Vagina (tissue), 2 donors: ENCODE measurements at regions not wholly inside any gene's neighbourhood (a gene's known extent, or its start where the extent isn't known, plus 50 kb on each side); places are given as distances from the start of the nearest gene placed in this dataset.

ENCODE experiments used
- DNase-seq, 2 donors: peaks; one replicate each; pipeline ENCODE4 v3.0.0-alpha.2; 2017; ENCODE audit errors: extremely low spot score in 2 of 2
- H3K27ac ChIP-seq: fragments of 200-600 bp; sonication (generic); one replicate; pipeline ENCODE4 v1.5.1; 2019
- H3K27me3 ChIP-seq: fragments of 200-600 bp; sonication (generic); one replicate; pipeline ENCODE4 v1.5.1; 2019
- H3K36me3 ChIP-seq, 2 donors: fragments of 200-600 bp; sonication (generic); one replicate each; pipeline ENCODE4 v1.5.1; 2017 to 2019
- H3K4me1 ChIP-seq: fragments of 200-600 bp; sonication (generic); one replicate; pipeline ENCODE4 v1.5.1; 2019
- H3K4me3 ChIP-seq, 2 donors: fragments of 200-600 bp; sonication (generic); 1 replicate in 1 of 2; 2 replicates in 1 of 2; pipeline ENCODE4 v1.5.1; 2016 to 2019
- H3K9me3 ChIP-seq: fragments of 200-600 bp; sonication (generic); one replicate; pipeline ENCODE4 v1.5.1; 2019
- POLR2A ChIP-seq, 2 donors: fragments of 450-650 bp; IDR thresholded peaks; one replicate each; pipeline ENCODE4 v1.6.1; 2017; ENCODE audit warnings: antibody characterized with exemption in 2 of 2, mild to moderate bottlenecking in 2 of 2, moderate library complexity in 2 of 2
- POLR2AphosphoS5 ChIP-seq, 2 donors: sonication (generic); formaldehyde crosslinking; IDR thresholded peaks; one replicate each; pipeline ENCODE4 v1.9.0; 2017; ENCODE audit warnings: antibody characterized with exemption in 2 of 2, mild to moderate bottlenecking in 2 of 2, low read depth in 1 of 2; ENCODE audit not compliant: insufficient read depth in 1 of 2
- intact Hi-C: fragments of 100-400 bp; cut with DNase I; formaldehyde crosslinking; loops from one replicate; pipeline ENCODE4 v1.15.1; 2023
- TF ChIP-seq, protein P1 (sequence below), 3 experiments: fragments of 450-650 bp in 2 of 3; fragments of 200-600 bp in 1 of 3; sonication (generic) in 1 of 3; IDR thresholded peaks; one replicate each; pipeline ENCODE4 v1.5.1; 2017 to 2019; ENCODE audit warnings: antibody characterized with exemption in 3 of 3, mild to moderate bottlenecking in 2 of 3, moderate library complexity in 2 of 3

DNA sequence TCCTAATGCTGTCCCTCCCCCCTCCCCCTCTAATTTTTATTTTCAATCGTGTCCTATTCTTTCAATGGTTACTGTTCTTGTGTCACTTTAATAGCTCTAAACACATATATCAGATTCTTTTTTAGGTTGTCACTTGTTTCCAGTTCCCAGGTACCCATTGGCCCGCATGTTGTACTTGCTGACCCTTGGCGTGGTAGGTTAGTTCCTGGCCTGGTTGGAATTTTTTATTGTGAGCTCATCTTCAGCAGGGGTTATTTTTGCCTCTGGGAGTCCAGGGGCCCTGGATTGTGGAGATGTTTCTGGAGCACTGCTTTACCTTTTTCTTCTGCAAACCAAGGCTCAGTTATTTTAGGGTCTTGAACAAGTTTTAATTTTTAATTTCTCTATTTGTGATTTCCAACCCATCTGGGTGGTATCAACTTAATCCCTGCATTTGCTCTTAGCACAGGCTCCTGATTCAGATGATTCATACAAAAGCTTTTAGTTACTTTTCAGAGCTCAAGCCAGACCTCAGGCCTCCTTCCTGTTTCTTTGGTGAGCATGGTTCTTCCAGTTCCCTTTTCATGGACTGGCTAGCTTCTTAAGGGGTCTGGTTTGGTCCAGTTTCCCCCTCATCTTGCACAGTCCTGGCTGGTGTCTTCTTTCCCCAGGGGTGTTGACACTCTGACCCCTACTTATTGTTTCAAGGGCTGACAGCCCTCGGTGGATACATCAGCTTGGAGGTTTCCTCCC is 220.5 kb downstream of the TM9SF2 start:
- no peak overlapping the region for H3K27ac ChIP-seq
- intact Hi-C loops, result no loop called here
- no peaks in the 10 kb centered on the region for H3K4me1 ChIP-seq
- no peak for DNase-seq
- H3K36me3 ChIP-seq, result no peaks in the 10 kb centered on the region
- H3K4me3 ChIP-seq, result no peak overlapping the region
- H3K27me3 ChIP-seq, result no peaks in the 10 kb centered on the region
- H3K9me3 ChIP-seq, result no peaks in the 10 kb centered on the region
- TF ChIP-seq POLR2AphosphoS5 (IDR thresholded peaks at IDR 0.05; ENCODE audit: insufficient read depth in 1 of 2, low read depth in 1 of 2) (no peak), POLR2A (IDR thresholded peaks at IDR 0.05) (no peak)
- TF ChIP-seq, protein P1, sequence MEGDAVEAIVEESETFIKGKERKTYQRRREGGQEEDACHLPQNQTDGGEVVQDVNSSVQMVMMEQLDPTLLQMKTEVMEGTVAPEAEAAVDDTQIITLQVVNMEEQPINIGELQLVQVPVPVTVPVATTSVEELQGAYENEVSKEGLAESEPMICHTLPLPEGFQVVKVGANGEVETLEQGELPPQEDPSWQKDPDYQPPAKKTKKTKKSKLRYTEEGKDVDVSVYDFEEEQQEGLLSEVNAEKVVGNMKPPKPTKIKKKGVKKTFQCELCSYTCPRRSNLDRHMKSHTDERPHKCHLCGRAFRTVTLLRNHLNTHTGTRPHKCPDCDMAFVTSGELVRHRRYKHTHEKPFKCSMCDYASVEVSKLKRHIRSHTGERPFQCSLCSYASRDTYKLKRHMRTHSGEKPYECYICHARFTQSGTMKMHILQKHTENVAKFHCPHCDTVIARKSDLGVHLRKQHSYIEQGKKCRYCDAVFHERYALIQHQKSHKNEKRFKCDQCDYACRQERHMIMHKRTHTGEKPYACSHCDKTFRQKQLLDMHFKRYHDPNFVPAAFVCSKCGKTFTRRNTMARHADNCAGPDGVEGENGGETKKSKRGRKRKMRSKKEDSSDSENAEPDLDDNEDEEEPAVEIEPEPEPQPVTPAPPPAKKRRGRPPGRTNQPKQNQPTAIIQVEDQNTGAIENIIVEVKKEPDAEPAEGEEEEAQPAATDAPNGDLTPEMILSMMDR (IDR thresholded peaks at IDR 0.05), result no peak

DNA sequence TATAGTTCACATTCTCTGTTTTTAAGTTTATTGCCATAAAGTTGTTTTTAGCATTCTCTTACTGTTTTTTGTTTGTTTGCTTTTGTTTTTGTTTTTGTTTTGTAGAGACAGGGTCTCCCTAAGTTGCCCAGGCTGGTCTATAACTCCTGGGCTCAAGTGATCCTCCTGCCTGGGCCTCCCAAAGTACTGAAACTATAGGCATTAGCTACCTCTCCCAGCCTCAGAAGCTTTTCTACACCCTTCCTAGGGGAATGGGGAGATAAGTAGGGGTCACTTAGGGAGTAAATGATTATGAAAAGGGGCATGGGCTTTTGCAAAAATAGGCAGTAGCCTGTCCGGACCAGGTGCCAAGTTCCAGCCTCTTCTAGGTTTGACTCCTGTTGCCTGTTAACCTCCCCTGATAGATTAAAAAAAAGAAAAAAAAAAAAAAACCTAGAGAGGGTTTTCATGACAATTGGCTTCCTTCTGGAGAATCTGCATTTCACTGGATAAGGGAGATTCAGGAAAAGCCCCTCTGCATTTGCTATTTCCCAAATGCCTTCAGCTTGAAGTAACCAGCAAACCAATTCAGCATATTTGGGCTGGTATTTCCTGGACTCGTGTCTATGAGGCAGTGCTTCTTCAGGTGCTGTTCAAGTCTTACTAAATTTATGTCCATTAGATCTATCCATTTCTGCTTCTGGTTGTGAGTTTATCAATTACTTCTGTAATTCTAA is 216.8 kb downstream of the TM9SF2 start:
- no peaks in the 10 kb centered on the region for H3K36me3 ChIP-seq
- no peaks in the 10 kb centered on the region for H3K4me1 ChIP-seq
- H3K27me3 ChIP-seq, result no peaks in the 10 kb centered on the region
- intact Hi-C loops, result no loop called here
- H3K27ac ChIP-seq, result no peak overlapping the region
- TF ChIP-seq POLR2A (IDR thresholded peaks at IDR 0.05) (no peak), POLR2AphosphoS5 (IDR thresholded peaks at IDR 0.05; ENCODE audit: insufficient read depth in 1 of 2, low read depth in 1 of 2) (no peak)
- TF ChIP-seq, protein P1 (IDR thresholded peaks at IDR 0.05), result no peak
- no peaks in the 10 kb centered on the region for H3K9me3 ChIP-seq
- no peak overlapping the region for H3K4me3 ChIP-seq
- DNase-seq, result no peak

DNA sequence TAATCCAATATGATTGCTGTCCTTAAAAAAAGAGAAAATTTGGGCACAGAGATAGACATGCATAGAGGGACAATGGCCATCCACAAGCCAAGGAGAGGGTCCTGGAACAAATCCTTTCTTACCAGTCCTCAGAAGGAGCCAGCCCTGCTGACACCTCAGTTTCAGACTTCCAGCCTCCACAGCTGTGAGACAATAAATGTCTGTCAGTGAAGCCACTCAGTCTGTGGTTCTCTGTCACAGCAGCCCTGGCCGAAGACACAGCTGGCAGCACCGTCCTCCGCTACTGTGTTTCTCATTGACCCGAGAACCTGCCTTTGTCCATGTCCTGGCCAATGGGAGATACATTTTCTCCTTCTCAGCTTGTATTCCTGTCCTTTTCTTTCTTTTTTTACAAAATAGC is 207.9 kb downstream of the TM9SF2 start:
- Histone ChIP-seq H3K9me3 (no peaks in the 10 kb centered on the region), H3K36me3 (no peaks in the 10 kb centered on the region), H3K27ac (no peak overlapping the region), H3K4me3 (no peak overlapping the region), H3K27me3 (no peaks in the 10 kb centered on the region), H3K4me1 (no peaks in the 10 kb centered on the region)
- TF ChIP-seq, protein P1 (IDR thresholded peaks at IDR 0.05), result no peak
- DNase-seq, result no peak
- intact Hi-C loops, result no loop called here

DNA sequence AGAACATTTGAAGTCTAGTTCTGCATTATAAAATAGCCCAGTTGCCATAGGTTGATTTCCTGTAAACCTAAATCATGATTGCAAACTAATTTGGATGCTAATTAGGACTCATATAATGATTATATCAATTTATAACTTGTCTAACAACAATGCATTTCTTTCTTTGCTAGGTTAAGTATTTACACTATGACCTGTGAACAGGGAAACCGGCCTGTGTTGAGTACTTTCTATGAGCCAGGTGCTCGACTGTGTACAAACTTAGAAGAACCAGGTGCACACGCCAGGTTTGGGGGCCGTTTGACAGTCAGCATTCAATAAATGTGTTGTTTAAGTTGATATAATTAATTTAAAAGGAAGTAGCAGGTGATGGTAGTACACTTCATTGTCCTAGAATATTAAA is 203.1 kb downstream of the TM9SF2 start:
- TF ChIP-seq POLR2A (IDR thresholded peaks at IDR 0.05) (no peak), POLR2AphosphoS5 (IDR thresholded peaks at IDR 0.05; ENCODE audit: insufficient read depth in 1 of 2, low read depth in 1 of 2) (no peak)
- TF ChIP-seq, protein P1 (IDR thresholded peaks at IDR 0.05), result no peak
- H3K9me3 ChIP-seq, result no peaks in the 10 kb centered on the region
- DNase-seq, result no peak
- no peaks in the 10 kb centered on the region for H3K4me1 ChIP-seq
- H3K27ac ChIP-seq, result no peak overlapping the region
- intact Hi-C loops, result no loop called here
- H3K27me3 ChIP-seq, result no peaks in the 10 kb centered on the region
- no peaks in the 10 kb centered on the region for H3K36me3 ChIP-seq
- no peak overlapping the region for H3K4me3 ChIP-seq

DNA sequence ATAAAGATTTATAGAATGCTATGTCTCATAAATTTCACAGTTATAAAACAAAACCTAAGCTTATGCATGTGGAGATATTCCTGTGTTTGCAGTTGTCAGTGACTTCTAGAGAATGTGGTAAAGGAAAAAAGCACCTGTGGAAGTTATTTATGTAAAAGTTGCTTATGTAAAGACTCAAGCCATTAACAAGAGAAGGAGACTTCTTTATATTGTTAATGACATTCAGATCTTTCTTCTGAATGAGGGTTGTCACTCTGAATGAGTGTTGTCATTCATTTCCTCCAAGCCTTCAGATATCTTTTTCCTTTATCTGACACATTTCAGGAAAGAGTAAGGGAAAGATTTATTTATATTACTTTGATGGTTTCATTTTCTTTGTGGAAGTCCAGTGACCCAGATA is 202.6 kb downstream of the TM9SF2 start:
- H3K27ac ChIP-seq, result no peak overlapping the region
- intact Hi-C loops, result no loop called here
- no peaks in the 10 kb centered on the region for H3K9me3 ChIP-seq
- H3K36me3 ChIP-seq, result no peaks in the 10 kb centered on the region
- no peaks in the 10 kb centered on the region for H3K27me3 ChIP-seq
- TF ChIP-seq POLR2A (IDR thresholded peaks at IDR 0.05) (no peak), POLR2AphosphoS5 (IDR thresholded peaks at IDR 0.05; ENCODE audit: insufficient read depth in 1 of 2, low read depth in 1 of 2) (no peak)
- TF ChIP-seq, protein P1 (IDR thresholded peaks at IDR 0.05), result no peak
- no peak for DNase-seq
- no peaks in the 10 kb centered on the region for H3K4me1 ChIP-seq
- no peak overlapping the region for H3K4me3 ChIP-seq
